ENCODE measurements at regions not wholly inside any gene's neighbourhood (a gene's known extent, or its start where the extent isn't known, plus 50 kb on each side); places are given as distances from the start of the nearest gene placed in this dataset.
A peak's percentile ranks its signal among the peaks of the same experiment; 100 is the strongest.

DNA sequence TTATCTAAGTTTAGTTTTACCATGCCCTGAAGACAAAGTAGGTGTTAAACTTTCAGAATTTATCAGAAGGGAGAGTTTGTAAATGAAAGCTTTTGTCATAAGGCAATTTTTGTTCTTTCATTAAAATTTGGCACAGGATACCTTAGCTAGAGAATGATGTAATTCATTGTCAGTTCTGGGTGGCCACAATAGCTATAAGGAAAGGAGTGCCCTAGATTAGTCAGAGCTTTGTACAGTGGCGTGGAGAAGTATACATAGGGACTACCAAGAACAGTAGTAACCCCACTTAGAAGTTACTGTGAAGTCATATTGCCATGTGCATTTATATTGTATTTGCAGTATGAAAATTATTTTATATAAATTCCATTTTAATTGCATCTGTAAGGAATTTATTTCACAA lies 126.3 kb upstream of the CARD18 start:
- Histone ChIP-seq H3K4me1 (replicated peaks; ENCODE audit: insufficient read depth) (no peaks in the 10 kb centered on the region), H4K20me1 (ENCODE audit: insufficient read depth) (no peaks in the 10 kb centered on the region), H3K9me3 (ENCODE audit: insufficient read depth, low read depth) (no peaks in the 10 kb centered on the region), H3K27me3 (ENCODE audit: insufficient read depth, low read depth) (no peaks in the 10 kb centered on the region), H3F3A (ENCODE audit: insufficient read depth, low read depth) (no peaks in the 10 kb centered on the region), H3K4me3 (no peak overlapping the region), H3K27ac (no peak overlapping the region), H3K4me2 (0 out of 2 replicates have a peak overlapping the region, but pooled peaks have one; percentile 0), H2AFZ (peak overlapping the region; percentile 14; the same call in 1 of the 2 replicates), H3K36me3 (ENCODE audit: low read depth) (no peaks in the 10 kb centered on the region), H3K9me2 (ENCODE audit: insufficient read depth) (no peaks in the 10 kb centered on the region), H3K79me2 (ENCODE audit: low read depth) (no peaks in the 10 kb centered on the region)
- ChIA-PET CTCF (no interaction called here), POLR2A (ENCODE audit: unreplicated experiment) (interaction anchor here (0.5 kb wide), 1 partner anchor 201 kb away, joined by 7 read pairs; no protein-coding TSS in a partner anchor)
- intact Hi-C loops (cut with micrococcal nuclease; ENCODE audit: unreplicated experiment), result no loop called here
- no peak for DNase-seq
- BruUV-seq (replicated peaks), result no TSS peak
- TF ChIP-seq EZH2 (IDR thresholded peaks at IDR 0.05; ENCODE audit: low read depth), result no peak
- TF ChIP-seq, protein P1, sequence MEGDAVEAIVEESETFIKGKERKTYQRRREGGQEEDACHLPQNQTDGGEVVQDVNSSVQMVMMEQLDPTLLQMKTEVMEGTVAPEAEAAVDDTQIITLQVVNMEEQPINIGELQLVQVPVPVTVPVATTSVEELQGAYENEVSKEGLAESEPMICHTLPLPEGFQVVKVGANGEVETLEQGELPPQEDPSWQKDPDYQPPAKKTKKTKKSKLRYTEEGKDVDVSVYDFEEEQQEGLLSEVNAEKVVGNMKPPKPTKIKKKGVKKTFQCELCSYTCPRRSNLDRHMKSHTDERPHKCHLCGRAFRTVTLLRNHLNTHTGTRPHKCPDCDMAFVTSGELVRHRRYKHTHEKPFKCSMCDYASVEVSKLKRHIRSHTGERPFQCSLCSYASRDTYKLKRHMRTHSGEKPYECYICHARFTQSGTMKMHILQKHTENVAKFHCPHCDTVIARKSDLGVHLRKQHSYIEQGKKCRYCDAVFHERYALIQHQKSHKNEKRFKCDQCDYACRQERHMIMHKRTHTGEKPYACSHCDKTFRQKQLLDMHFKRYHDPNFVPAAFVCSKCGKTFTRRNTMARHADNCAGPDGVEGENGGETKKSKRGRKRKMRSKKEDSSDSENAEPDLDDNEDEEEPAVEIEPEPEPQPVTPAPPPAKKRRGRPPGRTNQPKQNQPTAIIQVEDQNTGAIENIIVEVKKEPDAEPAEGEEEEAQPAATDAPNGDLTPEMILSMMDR (conservative IDR thresholded peaks at IDR 0.05), result no peak

DNA sequence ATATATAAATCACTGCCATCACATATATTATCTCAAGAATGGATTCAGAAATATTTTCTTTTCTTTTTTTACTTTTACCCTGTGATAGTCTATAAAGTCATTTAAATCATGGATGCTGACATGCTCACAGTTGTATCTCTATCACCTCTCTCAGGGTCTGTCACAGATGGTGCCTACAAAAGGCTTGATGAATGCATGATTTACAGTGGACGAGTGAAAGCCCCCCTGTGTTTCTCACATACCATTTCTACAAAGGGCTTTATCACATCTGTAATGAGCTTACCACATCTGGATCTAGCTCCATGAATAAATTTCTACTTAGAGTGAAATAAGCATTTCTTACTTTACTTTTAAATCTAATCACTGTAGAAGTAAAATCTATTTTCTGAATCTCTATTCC lies 121.4 kb upstream of the CARD18 start:
- TF ChIP-seq, protein P1 (conservative IDR thresholded peaks at IDR 0.05), result no peak
- no peak for TF ChIP-seq EZH2 (IDR thresholded peaks at IDR 0.05; ENCODE audit: low read depth)
- Histone ChIP-seq H3K36me3 (ENCODE audit: low read depth) (no peaks in the 10 kb centered on the region), H2AFZ (no peak overlapping the region), H3F3A (ENCODE audit: insufficient read depth, low read depth) (no peaks in the 10 kb centered on the region), H3K4me1 (replicated peaks; ENCODE audit: insufficient read depth) (no peaks in the 10 kb centered on the region), H3K4me3 (no peak overlapping the region), H3K9me2 (ENCODE audit: insufficient read depth) (no peaks in the 10 kb centered on the region), H3K79me2 (ENCODE audit: low read depth) (no peaks in the 10 kb centered on the region), H3K27ac (no peak overlapping the region), H3K4me2 (no peak overlapping the region), H3K27me3 (ENCODE audit: insufficient read depth, low read depth) (no peaks in the 10 kb centered on the region), H4K20me1 (ENCODE audit: insufficient read depth) (no peaks in the 10 kb centered on the region), H3K9me3 (ENCODE audit: insufficient read depth, low read depth) (no peaks in the 10 kb centered on the region)
- DNase-seq, result no peak
- intact Hi-C loops (cut with micrococcal nuclease; ENCODE audit: unreplicated experiment), result no loop called here
- POLR2A ChIA-PET (ENCODE audit: unreplicated experiment), result no interaction called here
- BruUV-seq (replicated peaks), result no TSS peak
- CTCF ChIA-PET, result no interaction called here

DNA sequence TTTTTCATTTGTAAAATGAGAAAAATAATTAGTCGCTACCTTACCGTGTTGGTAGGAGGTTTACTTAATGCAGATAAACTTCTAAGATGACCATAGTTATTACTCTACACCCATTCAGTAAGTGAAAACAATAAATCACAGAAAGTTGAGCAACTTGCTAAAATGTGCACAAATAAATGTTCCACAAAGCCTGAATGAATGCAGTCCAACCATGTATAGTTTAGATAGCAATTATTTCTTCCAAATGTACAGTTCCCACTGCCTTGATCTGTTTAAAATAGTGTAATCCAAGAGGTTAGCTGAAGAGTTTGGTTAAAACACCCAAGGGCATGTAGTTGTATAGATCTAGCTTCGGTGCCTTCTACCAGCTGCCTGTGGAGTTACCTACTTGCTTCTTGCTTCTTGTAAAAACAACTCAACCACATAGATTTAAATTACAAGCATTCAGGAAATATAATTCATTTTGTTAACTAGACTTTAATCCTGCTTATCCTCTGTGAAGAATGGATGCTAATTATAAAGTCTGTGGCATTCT lies 106.3 kb upstream of the CARD18 start:
- Histone ChIP-seq H3K27me3 (ENCODE audit: insufficient read depth, low read depth) (no peaks in the 10 kb centered on the region), H3K9me3 (ENCODE audit: insufficient read depth, low read depth) (peaks cover 6% of the 10 kb centered on the region; the same call in 1 of the 2 replicates), H3F3A (ENCODE audit: insufficient read depth, low read depth) (peaks cover 7% of the 10 kb centered on the region; the same call in 1 of the 2 replicates), H3K9me2 (ENCODE audit: insufficient read depth) (peaks cover 10% of the 10 kb centered on the region; the same call in 1 of the 2 replicates), H3K4me2 (no peak overlapping the region), H3K4me3 (no peak overlapping the region), H3K4me1 (replicated peaks; ENCODE audit: insufficient read depth) (peaks cover 16% of the 10 kb centered on the region), H2AFZ (no peak overlapping the region), H4K20me1 (ENCODE audit: insufficient read depth) (no peaks in the 10 kb centered on the region), H3K27ac (no peak overlapping the region), H3K36me3 (ENCODE audit: low read depth) (no peaks in the 10 kb centered on the region), H3K79me2 (ENCODE audit: low read depth) (no peaks in the 10 kb centered on the region)
- ChIA-PET CTCF (no interaction called here), POLR2A (ENCODE audit: unreplicated experiment) (no interaction called here)
- no peak for DNase-seq
- intact Hi-C loops (cut with micrococcal nuclease; ENCODE audit: unreplicated experiment), result no loop called here
- BruUV-seq (replicated peaks), result no TSS peak
- TF ChIP-seq, protein P1 (conservative IDR thresholded peaks at IDR 0.05), result no peak
- TF ChIP-seq EZH2 (IDR thresholded peaks at IDR 0.05; ENCODE audit: low read depth), result no peak

Data from PC-9 (cell line).